ENCODE measurements at regions not wholly inside any gene's neighbourhood (a gene's known extent, or its start where the extent isn't known, plus 50 kb on each side); places are given as distances from the start of the nearest gene placed in this dataset.

GRCh38 chr9:1328341-1328740 lies 278.2 kb downstream of the DMRT2 start:
- TF ChIP-seq CTCF (IDR thresholded peaks at IDR 0.05) (no peak), TAF1 (IDR thresholded peaks at IDR 0.05; ENCODE audit: borderline replicate concordance, low read depth, low read length) (no peak), EZH2phosphoT487 (IDR thresholded peaks at IDR 0.05; ENCODE audit: borderline replicate concordance, low read depth) (no peak), USF2 (IDR thresholded peaks at IDR 0.05; ENCODE audit: borderline replicate concordance, low read depth, low read length) (no peak), RFX5 (IDR thresholded peaks at IDR 0.05; ENCODE audit: low read length) (no peak), MXI1 (IDR thresholded peaks at IDR 0.05; ENCODE audit: low read depth, low read length) (no peak), RCOR1 (IDR thresholded peaks at IDR 0.05; ENCODE audit: low read length) (no peak), FOXJ3 (CRISPR knock-in tag; IDR thresholded peaks at IDR 0.05) (no peak), POLR2AphosphoS5 (IDR thresholded peaks at IDR 0.05; ENCODE audit: low read depth, low read length) (no peak), REST (IDR thresholded peaks at IDR 0.05; ENCODE audit: low read depth, low read length) (no peak), MEF2A (IDR thresholded peaks at IDR 0.05; ENCODE audit: borderline replicate concordance, low read depth) (no peak), RXRA (IDR thresholded peaks at IDR 0.05; ENCODE audit: borderline replicate concordance, low read depth) (no peak)
